DMS 273 treated with DMSO at 0.1 percent for 48 hours (cell line): ENCODE measurements at regions not wholly inside any gene's neighbourhood (a gene's known extent, or its start where the extent isn't known, plus 50 kb on each side); places are given as distances from the start of the nearest gene placed in this dataset.

Experiments used
- DNase-seq: peaks from one replicate; lab custom pipeline; 2025; lab: John Stamatoyannopoulos, UW

GRCh38 chr10:3426190-3426845 is 253.7 kb upstream of the PITRM1 start:
- DNase-seq = no peak

- DNase-seq = no peak
These were observed 253.1 kb upstream of the PITRM1 start for GRCh38 chr10:3425716-3426115.

GRCh38 chr10:3425261-3425660 is 252.7 kb upstream of the PITRM1 start:
- DNase-seq = no peak

DNA sequence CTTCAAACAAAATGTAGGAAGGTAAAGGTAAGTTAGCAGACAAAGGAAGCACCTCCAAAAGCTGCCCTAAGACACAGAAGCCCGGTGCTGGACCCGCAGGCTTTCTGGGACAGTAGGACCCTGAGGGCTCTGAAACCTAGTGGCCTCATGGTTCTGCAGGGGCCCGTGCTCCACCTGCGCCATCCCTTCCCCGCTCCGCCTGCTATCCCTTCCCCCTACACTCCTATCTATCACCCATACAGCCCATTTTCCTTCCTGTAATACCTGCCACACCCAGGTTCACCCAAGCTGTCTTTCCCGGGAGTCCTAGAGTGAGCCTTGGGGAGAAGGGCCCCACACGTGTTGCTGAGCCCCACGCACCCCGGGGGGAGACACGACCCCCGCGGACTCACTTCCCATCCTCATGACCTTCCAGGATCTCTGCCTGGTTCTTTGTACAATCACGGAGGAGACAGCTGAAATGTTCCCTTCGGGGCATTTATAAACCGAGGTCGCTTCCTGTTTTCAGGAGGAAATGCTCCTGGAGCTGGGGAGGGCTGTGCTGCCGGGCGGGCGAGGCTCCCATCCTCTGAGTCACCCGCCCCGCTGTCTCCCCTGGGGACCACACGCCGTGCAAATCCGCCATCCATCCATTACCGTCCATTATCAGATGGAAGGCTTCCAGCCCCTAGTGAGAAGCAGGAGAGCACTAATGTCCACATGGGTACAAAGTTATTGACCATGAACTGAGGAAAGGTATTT is 251.7 kb upstream of the PITRM1 start:
- DNase-seq = no peak

GRCh38 chr10:3423384-3423783 is 250.8 kb upstream of the PITRM1 start:
- DNase-seq = no peak

- no peak for DNase-seq
These were observed 249.7 kb upstream of the PITRM1 start for GRCh38 chr10:3422282-3422681.

- no peak for DNase-seq
These were observed 249.1 kb upstream of the PITRM1 start for GRCh38 chr10:3421537-3422257.

DNA sequence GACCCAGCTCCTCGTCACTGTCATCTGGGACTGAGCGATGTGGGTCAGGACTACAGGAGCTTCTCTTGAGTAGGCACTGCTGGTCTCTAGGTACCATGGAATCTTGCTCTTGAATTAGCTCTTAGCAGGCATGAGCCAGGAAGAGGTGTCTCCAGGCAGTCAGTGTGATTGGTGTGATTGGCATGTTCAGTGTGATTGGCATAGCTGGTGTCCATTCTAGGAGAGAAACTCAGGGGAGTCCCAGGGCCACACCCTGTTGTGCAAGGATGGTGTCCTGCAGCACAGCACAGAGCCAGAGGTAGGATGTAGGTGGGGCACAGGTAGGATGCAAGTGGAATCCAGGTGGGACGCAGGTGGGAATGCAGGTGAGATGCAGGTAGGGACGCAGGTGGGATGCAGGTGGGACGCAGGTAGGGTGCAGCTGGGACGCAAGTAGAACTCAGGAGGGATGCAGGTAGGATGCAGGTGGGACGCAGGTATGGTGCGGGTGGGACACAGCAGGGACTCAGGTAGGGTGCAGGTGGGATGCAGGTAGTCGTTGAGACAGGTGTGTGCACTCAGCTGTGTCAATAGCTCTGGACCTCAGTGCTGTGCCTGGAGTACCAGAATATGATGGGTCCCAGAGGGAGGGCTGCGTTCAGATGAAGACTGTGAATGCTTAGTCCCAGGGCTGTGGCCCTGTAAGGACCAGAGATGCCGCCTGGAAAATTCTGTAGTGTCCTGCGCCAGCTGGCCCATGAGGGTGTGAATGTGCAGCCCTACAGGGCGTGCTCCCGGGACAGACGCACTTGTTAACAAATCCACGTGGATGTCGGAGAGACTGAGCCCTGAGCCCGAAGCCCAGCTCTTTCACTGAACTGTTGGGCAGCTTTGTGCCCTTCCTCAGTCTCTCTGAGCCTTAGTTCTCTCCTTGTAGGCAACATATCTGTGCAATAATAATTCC is 248.2 kb upstream of the PITRM1 start:
- DNase-seq = no peak

GRCh38 chr10:3419719-3420495 is 247.3 kb upstream of the PITRM1 start:
- no peak for DNase-seq

- no peak for DNase-seq
These were observed 246.3 kb upstream of the PITRM1 start for GRCh38 chr10:3418926-3419325.

DNA sequence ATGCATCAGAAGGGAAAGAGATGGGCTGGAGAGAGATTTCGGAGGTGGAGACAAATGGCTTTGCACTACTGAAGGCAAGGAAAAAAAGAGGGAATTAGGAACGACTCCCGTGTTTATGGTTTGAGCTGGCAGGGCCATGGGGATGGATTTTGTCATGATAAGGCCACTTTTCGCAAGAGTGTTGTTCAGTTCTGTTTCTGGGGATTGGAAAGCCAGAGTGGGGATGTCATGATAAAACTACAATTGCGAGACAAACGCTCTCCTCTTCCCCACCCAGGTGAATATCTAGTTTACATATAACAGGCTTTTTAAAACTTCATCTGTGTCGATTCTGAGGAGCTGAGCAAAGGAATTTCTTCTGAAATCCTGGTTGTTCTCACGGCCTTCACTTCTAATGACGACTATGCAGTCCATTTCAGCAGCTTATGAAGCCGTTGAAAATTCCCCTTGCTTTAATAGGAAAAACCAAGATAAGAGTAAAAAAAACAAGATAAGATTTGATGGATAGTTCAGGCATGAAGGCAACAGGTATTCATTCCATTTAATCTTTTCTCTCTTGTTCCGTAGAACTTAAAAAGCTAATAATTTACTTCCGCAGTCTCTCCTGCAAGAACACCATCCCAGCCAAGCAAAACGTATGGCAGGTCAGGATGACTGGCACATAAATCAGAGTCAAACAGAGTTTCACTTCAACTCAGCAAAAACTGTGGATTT is 245.6 kb upstream of the PITRM1 start:
- no peak for DNase-seq

- no peak for DNase-seq
These were observed 244.5 kb upstream of the PITRM1 start for GRCh38 chr10:3417096-3417495.

DNA sequence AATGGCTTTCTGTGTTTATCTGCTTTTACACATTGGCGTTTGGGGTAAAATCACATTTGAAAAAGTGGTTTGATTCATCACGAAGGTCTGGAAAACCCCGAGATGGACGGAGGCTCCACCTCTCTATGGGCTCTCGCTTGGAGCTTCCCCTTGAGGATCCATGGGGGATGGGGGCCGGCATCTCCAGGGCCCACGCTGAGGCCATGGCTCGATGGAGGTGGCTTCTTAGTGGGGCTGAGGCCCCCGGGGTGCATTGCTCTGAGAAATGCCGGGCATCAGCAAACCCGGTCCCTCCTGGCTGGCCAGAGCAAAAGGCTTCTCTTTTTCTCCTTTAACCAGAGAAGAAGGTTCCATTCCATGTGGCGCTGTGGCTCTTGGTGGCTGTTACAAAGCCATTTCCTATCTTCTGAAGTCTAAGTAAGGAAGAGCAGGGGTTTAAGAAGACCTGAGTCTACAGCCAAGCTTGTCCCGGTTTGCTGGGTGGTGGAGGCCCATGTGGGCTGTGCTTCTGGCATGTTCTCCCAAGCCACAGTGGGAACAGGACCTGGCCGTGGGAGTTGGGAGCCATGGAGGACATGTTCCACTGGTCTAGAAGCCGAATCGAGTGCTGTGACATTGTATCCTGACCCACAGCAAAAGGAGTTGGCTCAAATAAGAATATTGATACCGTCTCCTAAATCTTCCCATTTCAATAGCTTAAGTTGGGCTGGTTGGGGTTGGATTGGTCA is 243.5 kb upstream of the PITRM1 start:
- DNase-seq = no peak

GRCh38 chr10:3415038-3415736 is 242.6 kb upstream of the PITRM1 start:
- DNase-seq = no peak

- DNase-seq = no peak
These were observed 242.1 kb upstream of the PITRM1 start for GRCh38 chr10:3414667-3415023.

GRCh38 chr10:3413937-3414666 is 241.5 kb upstream of the PITRM1 start:
- no peak for DNase-seq

DNA sequence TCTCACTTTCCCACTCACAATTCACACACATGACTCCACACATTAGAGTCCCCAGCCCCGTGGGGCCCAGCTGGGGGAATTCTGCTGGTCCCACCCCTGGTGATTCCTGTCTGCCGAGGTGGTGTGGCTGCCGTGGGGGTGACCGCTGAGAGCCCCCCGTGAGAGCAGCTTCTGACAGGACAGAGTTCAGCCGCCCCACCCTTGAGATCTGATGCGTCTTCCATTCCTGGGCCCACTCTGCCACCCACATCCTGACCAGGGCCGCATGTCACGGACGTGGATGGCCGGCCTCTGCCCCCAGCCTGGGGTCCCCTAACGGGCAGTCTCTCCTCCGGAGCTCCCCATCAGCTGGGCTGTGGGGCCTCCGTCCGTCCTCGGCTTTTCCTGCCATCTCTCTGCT is 240.1 kb upstream of the PITRM1 start:
- no peak for DNase-seq

- DNase-seq = no peak
These were observed 239.5 kb upstream of the PITRM1 start for GRCh38 chr10:3412071-3412582.
